ENCODE measurements at regions not wholly inside any gene's neighbourhood (a gene's known extent, or its start where the extent isn't known, plus 50 kb on each side); places are given as distances from the start of the nearest gene placed in this dataset.
A peak's percentile ranks its signal among the peaks of the same experiment; 100 is the strongest.

- Histone ChIP-seq H3K9ac (ENCODE audit: insufficient read depth in 1 of 2, low read length in 2 of 2) (no peak overlapping the region), H3K4me3 (no peak overlapping the region), H3K27me3 (ENCODE audit: control insufficient read depth in 3 of 3, insufficient read depth in 3 of 3, low read length in 2 of 3) (no peaks in the 10 kb centered on the region), H3K9me3 (ENCODE audit: control insufficient read depth in 4 of 4, insufficient read depth in 3 of 4, low read length in 3 of 4) (no peaks in the 10 kb centered on the region), H3K27ac (ENCODE audit: low read depth in 1 of 2, low read length in 1 of 2) (no peak overlapping the region), H3K4me1 (ENCODE audit: control insufficient read depth in 5 of 5, insufficient read depth in 5 of 5, low read length in 5 of 5) (no peaks in the 10 kb centered on the region), H3K36me3 (ENCODE audit: control insufficient read depth in 4 of 4, insufficient read depth in 4 of 4, low read length in 4 of 4) (no peaks in the 10 kb centered on the region)
- 84 to 96% methylated on average over 1 of the region's 1 CpG for WGBS, 2 donors
- DNase-seq, result no peak
- ATAC-seq (ENCODE audit: insufficient read depth, low FRiP score), result no peak
- TF ChIP-seq CTCF (IDR thresholded peaks at IDR 0.05; ENCODE audit: control extremely low read depth, extremely low read depth), result no peak
Measured at GRCh38 chr4:135359128-135359527, 1157.5 kb upstream of the PABPC4L start.

GRCh38 chr4:135357091-135357490 lies 1155.5 kb upstream of the PABPC4L start:
- no peak overlapping the region for H3K9ac ChIP-seq (ENCODE audit: insufficient read depth in 1 of 2, low read length in 2 of 2)
- TF ChIP-seq CTCF (IDR thresholded peaks at IDR 0.05; ENCODE audit: control extremely low read depth, extremely low read depth), result no peak
- 67 to 69% methylated on average over 1 of the region's 1 CpG for WGBS, 2 donors
- no peaks in the 10 kb centered on the region for H3K4me1 ChIP-seq (ENCODE audit: control insufficient read depth in 5 of 5, insufficient read depth in 5 of 5, low read length in 5 of 5)
- no peak overlapping the region for H3K4me3 ChIP-seq
- H3K27ac ChIP-seq (ENCODE audit: low read depth in 1 of 2, low read length in 1 of 2), result no peak overlapping the region
- no peaks in the 10 kb centered on the region for H3K27me3 ChIP-seq (ENCODE audit: control insufficient read depth in 3 of 3, insufficient read depth in 3 of 3, low read length in 2 of 3)
- DNase-seq (peak in 1 of 3 donors; percentile 1), ATAC-seq (ENCODE audit: insufficient read depth, low FRiP score) (no peak)
- H3K9me3 ChIP-seq (ENCODE audit: control insufficient read depth in 4 of 4, insufficient read depth in 3 of 4, low read length in 3 of 4), result no peaks in the 10 kb centered on the region
- H3K36me3 ChIP-seq (ENCODE audit: control insufficient read depth in 4 of 4, insufficient read depth in 4 of 4, low read length in 4 of 4), result no peaks in the 10 kb centered on the region

GRCh38 chr4:135354876-135355275 lies 1153.3 kb upstream of the PABPC4L start:
- peak in 1 of 3 donors; percentile 0 for DNase-seq
- H3K27ac ChIP-seq (ENCODE audit: low read depth in 1 of 2, low read length in 1 of 2), result no peak overlapping the region
- H3K4me1 ChIP-seq (ENCODE audit: control insufficient read depth in 5 of 5, insufficient read depth in 5 of 5, low read length in 5 of 5), result no peaks in the 10 kb centered on the region
- no peak overlapping the region for H3K9ac ChIP-seq (ENCODE audit: insufficient read depth in 1 of 2, low read length in 2 of 2)
- no peaks in the 10 kb centered on the region for H3K27me3 ChIP-seq (ENCODE audit: control insufficient read depth in 3 of 3, insufficient read depth in 3 of 3, low read length in 2 of 3)
- WGBS, 2 donors, result 69 to 73% methylated on average over 1 of the region's 1 CpG
- H3K4me3 ChIP-seq, result no peak overlapping the region
- no peak for TF ChIP-seq CTCF (IDR thresholded peaks at IDR 0.05; ENCODE audit: control extremely low read depth, extremely low read depth)
- H3K36me3 ChIP-seq (ENCODE audit: control insufficient read depth in 4 of 4, insufficient read depth in 4 of 4, low read length in 4 of 4), result no peaks in the 10 kb centered on the region
- no peak for ATAC-seq (ENCODE audit: insufficient read depth, low FRiP score)
- no peaks in the 10 kb centered on the region for H3K9me3 ChIP-seq (ENCODE audit: control insufficient read depth in 4 of 4, insufficient read depth in 3 of 4, low read length in 3 of 4)

- H3K27ac ChIP-seq (ENCODE audit: low read depth in 1 of 2, low read length in 1 of 2), result no peak overlapping the region
- DNase-seq (no peak), ATAC-seq (ENCODE audit: insufficient read depth, low FRiP score) (no peak)
- no peaks in the 10 kb centered on the region for H3K36me3 ChIP-seq (ENCODE audit: control insufficient read depth in 4 of 4, insufficient read depth in 4 of 4, low read length in 4 of 4)
- H3K4me3 ChIP-seq, result no peak overlapping the region
- H3K9ac ChIP-seq (ENCODE audit: insufficient read depth in 1 of 2, low read length in 2 of 2), result no peak overlapping the region
- no peaks in the 10 kb centered on the region for H3K4me1 ChIP-seq (ENCODE audit: control insufficient read depth in 5 of 5, insufficient read depth in 5 of 5, low read length in 5 of 5)
- no peaks in the 10 kb centered on the region for H3K9me3 ChIP-seq (ENCODE audit: control insufficient read depth in 4 of 4, insufficient read depth in 3 of 4, low read length in 3 of 4)
- 71 to 86% methylated on average over 3 of the region's 3 CpGs for WGBS, 2 donors
- TF ChIP-seq CTCF (IDR thresholded peaks at IDR 0.05; ENCODE audit: control extremely low read depth, extremely low read depth), result no peak
- H3K27me3 ChIP-seq (ENCODE audit: control insufficient read depth in 3 of 3, insufficient read depth in 3 of 3, low read length in 2 of 3), result no peaks in the 10 kb centered on the region
Measured at GRCh38 chr4:135353008-135353407, 1151.4 kb upstream of the PABPC4L start.
